ENCODE measurements at regions not wholly inside any gene's neighbourhood (a gene's known extent, or its start where the extent isn't known, plus 50 kb on each side); places are given as distances from the start of the nearest gene placed in this dataset.
A peak's percentile ranks its signal among the peaks of the same experiment; 100 is the strongest.

DNA sequence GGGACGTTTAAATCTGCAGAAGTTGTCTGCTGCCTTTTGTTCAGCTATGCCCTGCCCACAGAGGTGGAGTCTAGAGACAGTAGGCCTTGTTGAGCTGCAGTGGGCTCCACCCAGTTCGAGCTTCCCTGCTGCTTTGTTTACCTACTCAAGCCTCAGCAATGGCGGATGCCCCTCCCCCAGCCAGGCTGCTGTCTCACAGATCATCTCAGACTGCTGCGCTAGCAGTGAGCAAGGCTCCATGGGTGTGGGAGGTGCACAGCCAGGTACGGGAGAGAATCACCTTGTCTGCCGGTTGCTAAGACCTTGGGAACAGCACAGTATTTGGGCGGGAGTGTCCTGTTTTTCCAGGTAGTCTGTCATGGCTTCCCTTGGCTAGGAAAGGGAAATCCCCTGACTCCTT is 114.3 kb upstream of the PALM2AKAP2 start:
- DNase-seq (ENCODE audit: low read depth, low spot score), result peak; percentile 37

DNA sequence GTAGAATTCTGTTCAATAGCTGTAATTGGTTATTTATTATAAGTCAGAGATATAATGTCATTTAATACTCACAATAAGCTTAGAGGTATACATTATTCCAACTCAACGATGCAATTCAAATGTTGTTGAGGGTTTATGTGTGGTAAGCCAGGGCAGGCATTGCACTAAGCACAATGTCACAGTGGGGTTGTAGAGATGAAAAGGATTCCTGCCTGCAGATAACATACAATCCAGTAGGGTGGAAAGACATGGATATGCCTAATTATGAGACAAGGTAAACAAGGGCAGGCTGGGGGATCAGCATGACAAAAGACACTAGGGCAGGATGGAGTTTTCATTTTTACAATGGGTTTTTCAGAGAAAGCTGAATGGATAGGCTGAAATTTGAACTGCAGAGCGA is 98.7 kb upstream of the PALM2AKAP2 start:
- DNase-seq (ENCODE audit: low read depth, low spot score), result no peak

DNA sequence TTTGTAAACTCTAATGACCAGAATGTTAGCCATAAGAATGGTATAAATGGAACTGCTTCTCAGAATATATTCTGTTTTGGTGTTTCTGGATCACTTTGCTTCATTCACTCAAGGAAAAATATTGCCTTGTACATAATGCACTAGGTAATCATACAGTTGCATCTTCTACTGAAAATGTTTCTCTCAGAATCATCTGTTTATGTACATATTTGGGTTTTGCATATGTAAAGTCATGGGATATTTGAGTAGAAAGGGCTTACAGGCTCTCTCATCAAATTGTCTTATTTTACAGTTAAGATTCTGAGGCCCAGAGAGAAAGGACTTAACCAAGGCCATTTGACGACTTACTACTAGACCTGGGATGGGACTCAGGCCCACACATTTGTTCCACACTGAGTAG is 97.8 kb upstream of the PALM2AKAP2 start:
- no peak for DNase-seq (ENCODE audit: low read depth, low spot score)

DNA sequence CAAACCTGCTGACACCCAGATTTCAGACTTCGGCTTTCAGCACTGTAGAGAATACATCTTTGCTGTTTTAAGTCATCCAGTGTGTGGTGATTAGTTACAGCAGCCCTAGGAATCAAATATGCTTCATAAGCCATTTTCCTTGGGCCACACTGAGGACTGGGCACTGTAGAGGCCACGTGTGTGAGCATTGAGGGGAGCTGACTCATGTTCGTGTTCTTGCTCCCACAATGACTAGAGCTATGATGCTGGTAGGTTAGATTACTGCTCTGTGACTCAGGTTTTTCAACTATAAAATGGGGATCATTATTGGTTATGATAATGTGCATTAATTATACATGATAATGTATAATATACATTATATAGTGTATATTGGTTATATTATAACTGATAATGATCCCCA is 96.5 kb upstream of the PALM2AKAP2 start:
- DNase-seq (ENCODE audit: low read depth, low spot score), result no peak

DNA sequence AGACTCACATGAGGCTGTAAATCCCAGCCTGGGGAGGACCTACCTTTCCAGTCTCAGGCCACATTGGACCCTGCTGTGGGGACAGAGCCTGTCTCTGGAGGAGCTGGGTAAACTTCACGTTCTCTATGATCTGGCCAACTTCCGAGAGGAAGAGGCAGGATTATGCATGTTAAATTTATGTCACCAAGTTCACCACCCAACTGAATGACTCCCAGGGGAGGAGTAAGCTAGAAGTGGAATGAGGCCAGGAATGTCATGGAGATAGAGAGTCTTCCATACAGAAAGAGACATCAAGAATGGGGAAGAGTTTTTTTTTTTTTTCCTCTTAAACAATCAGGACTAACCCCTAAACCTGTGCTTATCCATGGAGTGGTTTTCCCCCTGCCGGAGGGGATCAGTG is 90.3 kb upstream of the PALM2AKAP2 start:
- DNase-seq (ENCODE audit: low read depth, low spot score), result no peak

- DNase-seq (ENCODE audit: low read depth, low spot score), result no peak
Observed at GRCh38 chr9:109699019-109699418, 81.0 kb upstream of the PALM2AKAP2 start.

- no peak for DNase-seq (ENCODE audit: low read depth, low spot score)
Observed at GRCh38 chr9:109704546-109704945, 75.5 kb upstream of the PALM2AKAP2 start.

DNA sequence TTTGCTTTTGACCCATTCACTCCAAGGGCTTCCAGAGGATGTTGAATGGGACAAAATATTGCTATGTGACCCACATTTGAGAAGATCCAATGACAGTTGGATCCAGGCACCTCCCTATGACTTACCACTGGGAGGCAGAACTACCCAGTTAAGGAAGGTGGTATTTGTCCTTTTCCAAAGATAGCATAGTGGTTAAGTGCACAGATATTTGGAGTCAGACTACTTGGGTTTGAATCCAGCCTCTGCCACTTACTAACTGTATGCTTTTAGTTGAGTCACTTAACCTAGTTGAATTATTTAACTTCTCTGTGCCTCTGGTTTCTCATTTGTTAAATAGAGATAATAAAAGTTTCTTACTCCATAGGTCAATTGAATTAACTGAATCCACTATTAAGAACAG is 74.5 kb upstream of the PALM2AKAP2 start:
- no peak for DNase-seq (ENCODE audit: low read depth, low spot score)

DNA sequence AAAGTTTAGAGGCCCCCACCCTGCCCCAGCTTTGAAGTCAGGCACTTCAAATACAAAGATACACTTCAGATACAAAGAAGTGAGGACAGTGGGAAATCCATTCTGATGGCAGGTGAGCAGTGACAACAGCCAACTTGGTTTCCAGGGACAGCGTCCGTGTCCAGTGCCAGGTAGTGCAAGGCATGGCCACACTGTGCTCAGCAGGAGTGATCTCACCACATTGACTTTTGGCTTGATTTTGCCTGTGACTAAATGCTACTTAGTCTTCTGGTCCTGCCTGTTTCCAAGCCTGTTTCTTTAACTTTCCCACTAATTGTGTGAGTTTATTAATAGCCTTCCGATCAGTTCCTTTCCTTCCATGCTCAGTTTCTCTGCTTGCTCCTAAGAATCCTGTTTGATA is 72.6 kb upstream of the PALM2AKAP2 start:
- DNase-seq (ENCODE audit: low read depth, low spot score), result no peak

- no peak for DNase-seq (ENCODE audit: low read depth, low spot score)
Observed at GRCh38 chr9:109708451-109708945, 71.5 kb upstream of the PALM2AKAP2 start.

DNA sequence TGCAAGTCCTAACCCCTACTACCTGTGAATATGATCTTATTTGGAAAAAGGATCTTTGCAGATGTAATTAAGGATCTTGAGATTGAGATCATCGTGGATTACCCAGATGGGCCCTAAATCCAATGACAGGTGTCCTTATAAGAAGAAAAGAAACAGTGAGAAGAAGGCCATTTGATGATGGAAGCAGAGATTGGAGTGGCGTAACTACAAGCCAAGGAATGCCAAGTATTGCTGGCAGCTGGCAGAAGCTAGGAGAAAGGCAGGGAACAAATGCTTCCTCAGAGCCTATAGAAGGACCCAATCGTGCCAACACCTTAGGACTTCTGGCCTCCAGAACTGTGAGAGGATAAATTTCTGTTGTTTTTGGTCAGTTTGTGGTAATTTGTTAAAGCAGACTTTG is 70.1 kb upstream of the PALM2AKAP2 start:
- DNase-seq (ENCODE audit: low read depth, low spot score), result no peak

DNA sequence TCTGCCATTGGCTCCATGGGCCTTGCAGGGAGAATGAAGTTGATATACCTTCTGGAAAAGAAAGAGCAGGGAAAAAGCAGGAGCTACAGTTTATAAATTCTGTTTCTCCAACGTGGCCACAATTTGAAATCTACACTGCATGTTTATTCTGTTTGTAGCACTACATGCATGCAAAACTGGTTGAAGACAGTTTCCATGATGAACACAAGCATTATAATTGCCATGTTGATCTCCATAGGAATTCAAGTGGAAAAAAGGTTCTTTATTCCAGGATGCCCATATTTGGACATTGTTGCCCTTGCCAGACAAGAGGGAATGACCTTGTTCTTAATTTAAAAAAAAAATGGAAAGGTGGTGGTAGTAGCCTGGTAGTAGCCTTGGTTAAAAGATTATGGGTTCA is 69.2 kb upstream of the PALM2AKAP2 start:
- no peak for DNase-seq (ENCODE audit: low read depth, low spot score)

DNA sequence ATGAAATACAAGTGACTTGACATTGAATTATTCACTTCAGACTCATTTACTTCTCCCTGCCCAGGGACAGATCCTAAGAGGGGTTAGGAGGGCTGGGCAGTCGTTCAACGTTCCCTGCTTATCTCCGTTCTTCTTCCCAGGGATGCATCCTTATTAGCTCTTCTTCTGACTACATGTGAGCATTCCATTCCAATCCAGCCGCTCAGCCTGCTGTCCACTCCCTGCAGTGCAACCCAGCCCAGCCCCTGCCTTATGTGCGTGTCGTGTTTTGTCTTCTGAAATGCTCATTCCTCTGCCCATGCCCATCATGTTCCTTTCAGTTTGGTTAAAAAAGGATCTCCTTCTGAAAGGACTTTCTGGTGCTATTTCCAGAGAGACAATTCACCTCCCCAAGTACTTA is 64.7 kb upstream of the PALM2AKAP2 start:
- DNase-seq (ENCODE audit: low read depth, low spot score), result peak; percentile 16

DNA sequence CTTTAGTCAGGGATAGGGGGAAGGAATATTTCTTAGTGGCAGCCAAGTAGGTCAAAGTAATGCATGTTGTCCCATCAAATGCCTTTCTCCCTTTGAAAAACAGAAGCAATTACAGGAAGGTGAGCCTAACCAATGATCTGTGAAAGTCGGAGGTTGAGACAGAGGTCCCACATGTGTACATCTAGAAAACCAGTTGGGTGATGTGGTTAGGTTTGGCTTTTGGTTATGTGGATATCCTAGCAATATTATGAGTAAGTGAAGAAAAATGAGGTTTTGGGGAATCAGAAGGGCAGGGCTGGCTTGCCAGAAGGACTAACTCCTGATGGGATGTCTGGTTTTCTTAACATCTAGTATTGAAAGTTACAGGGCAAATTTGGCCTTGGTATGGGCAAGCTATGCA is 63.4 kb upstream of the PALM2AKAP2 start:
- no peak for DNase-seq (ENCODE audit: low read depth, low spot score)

DNA sequence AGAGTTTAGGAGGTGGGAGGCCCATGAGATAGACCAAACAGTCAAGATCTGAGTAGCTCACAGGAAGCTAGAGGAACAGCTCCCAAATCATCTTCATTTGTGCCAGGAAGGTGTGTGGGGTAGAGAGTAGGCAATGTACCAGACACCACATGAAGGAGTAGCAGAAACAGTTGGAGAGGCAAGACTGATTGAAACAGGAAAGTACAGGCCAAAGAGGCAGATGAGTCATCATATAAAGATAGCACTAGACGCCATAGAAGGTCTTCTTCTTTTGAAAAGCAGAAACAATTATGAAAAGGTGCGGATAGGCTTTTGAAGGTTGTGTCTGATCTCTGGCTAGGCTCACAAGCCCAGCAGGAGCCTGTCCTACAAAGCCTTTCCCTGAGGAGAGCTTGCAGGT is 62.7 kb upstream of the PALM2AKAP2 start:
- DNase-seq (ENCODE audit: low read depth, low spot score), result no peak

DNA sequence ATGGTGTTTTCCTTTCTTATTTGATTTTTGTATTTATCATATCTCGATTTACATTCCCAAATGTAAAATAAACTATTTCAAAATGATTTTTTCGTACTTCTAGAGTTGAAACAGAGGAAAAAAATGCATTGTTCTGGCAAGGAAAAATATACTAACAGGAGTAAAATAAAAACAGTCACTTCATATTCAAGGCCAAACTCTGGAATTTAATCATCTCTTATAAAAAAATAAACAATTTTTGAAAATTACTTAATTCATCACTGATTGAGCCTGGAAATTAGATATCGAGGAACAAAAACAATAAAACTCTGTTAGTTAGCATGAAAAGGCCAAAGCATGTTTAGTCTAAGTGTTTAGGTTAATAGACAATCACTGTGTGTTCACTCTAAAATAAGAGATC is 61.1 kb upstream of the PALM2AKAP2 start:
- DNase-seq (ENCODE audit: low read depth, low spot score), result no peak

DNA sequence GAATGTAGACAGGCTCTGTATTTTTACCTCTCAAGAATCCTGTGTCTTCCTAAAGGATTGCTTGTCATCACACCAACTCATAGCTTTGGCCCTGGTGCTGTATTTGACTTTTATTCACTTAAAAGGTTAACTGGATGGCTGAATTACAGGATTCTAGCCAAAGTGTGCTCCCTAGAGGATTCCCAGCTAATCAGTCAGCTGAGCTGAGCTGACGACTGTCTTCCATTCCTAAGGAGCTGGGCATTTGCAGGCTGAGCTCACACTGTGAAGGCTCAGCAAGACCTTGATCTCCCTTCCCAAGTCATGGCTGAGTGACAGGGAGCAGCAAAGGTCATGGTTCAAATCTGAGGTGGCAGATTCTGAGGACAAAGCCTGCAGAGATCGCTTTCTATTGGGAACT is 59.0 kb upstream of the PALM2AKAP2 start:
- peak; percentile 23 for DNase-seq (ENCODE audit: low read depth, low spot score)

GRCh38 chr9:109722007-109722406 is 58.0 kb upstream of the PALM2AKAP2 start:
- no peak for DNase-seq (ENCODE audit: low read depth, low spot score)

DNA sequence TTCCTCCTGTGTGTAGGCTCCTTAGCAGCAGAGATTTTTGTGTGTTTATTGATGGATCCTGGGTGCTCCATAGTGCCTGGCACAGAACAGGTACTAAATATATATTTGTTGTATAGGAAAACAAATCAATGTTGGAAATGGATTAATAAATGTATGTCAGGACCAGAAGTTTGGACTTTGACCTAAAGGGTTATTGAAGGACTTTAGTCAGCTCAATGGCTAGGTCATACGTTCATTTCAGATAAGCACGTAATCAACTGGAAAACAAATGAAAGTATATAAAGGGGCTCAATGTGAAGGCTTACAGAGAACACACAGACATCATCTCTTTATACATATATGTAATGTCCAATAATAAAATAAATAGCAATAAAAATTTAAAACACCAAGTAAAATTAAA is 56.2 kb upstream of the PALM2AKAP2 start:
- DNase-seq (ENCODE audit: low read depth, low spot score), result no peak

- DNase-seq (ENCODE audit: low read depth, low spot score), result no peak
Observed at GRCh38 chr9:109725460-109725859, 54.5 kb upstream of the PALM2AKAP2 start.

DNA sequence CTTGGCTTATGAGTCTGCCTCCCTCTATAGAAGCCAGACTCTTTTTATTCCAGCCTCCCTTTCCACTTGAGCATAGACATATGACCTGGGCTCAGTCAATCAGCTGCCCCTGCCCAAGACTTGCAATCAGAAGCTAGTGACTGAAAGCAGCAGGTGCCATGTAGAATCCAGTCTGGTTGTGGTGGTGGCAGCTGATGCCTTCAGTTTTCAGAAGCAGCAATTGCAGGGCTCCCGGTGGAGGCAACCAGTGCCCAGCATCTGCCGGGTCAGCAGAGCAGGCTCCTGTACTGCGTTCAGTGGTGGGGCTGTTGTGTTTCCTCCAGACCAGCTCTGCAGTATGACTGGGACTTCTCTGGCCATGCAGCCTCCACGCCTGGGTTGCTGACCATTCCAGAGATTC is 53.9 kb upstream of the PALM2AKAP2 start:
- no peak for DNase-seq (ENCODE audit: low read depth, low spot score)

DNA sequence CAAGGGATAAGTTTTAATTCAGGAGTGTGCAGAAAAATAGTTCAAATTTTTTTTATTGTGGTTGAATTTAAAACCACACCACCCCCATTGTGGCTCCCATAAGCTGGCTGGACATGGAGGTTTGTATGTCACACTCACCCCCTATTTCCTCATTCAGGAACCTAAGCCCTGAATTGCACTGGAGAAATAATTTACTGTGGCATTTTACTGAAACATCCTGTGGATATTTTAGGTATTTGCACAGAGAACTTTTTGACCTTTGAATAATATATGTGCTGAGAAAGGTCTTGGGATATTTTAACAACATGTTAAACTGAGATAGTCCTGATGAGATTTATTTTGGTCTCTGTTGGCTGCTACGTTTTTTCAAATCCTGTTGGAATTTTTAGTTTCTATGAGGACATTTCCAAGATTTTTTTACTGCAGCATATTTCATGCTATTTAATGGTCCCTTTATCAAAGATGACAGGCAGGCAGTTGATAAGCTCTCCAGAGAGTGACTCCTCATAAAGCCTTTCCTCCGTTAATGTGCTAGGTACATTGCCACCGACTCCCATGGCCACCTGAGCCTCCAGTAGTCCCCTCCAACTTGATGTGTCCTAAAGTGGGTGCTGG is 51.2 kb upstream of the PALM2AKAP2 start:
- no peak for DNase-seq (ENCODE audit: low read depth, low spot score)

GRCh38 chr9:109729513-109729912 is 50.5 kb upstream of the PALM2AKAP2 start:
- DNase-seq (ENCODE audit: low read depth, low spot score), result no peak
